HG02938 (cell line): ENCODE measurements at regions not wholly inside any gene's neighbourhood (a gene's known extent, or its start where the extent isn't known, plus 50 kb on each side); places are given as distances from the start of the nearest gene placed in this dataset.
"Not testable (repeated sequence)": the region's sequence is repeated elsewhere in the genome, so short reads cannot be mapped to it uniquely, and the experiment has no call there.

Source experiments
- ATAC-seq: cut with Tn5 transposase; IDR thresholded peaks from one replicate; pipeline ENCODE4 v1.9.1; 2021; ENCODE audit warnings: mild to moderate bottlenecking, moderate library complexity; ENCODE audit not compliant: unreplicated experiment

GRCh38 chr7:68977385-68978055, 620.8 kb upstream of the AUTS2 start:
- no peak for ATAC-seq

DNA sequence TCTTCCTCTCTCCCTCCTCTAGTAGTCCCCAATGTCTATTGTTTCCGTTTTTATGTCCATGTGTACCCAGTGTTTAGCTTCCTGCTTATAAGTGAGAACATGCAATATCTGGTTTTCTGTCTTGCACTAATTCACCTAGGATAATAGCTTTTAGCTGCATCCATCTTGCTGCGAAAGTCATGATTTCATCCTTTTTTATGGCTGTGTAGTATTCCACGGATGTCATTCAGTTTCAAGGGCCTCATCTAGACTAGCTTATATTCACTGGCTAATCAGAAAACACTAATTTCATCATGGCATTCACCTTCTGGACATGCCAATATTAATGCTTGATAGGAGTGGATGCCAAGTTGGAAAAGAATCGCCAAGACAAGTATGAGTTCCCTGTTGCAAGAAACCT, 619.6 kb upstream of the AUTS2 start:
- no peak for ATAC-seq

GRCh38 chr7:68980011-68980410, 618.3 kb upstream of the AUTS2 start:
- ATAC-seq = no peak

DNA sequence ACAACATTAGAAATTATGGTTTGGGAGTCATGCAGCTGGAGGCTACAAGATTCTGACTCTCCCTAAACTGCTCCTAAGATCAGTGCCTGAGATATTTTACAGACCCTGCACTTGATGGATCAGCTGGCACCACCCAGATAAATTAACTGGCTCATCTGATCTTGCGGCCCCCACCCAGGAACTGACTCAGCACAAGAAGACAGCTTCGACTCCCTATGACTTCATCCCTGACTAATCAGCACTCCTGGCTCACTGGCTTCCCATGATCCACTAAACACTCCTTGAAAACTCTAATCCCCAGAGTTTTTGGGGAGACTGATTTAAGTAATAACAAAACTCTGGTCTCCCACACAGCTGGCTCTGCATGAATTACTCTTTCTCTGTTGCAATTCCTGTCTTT, 617.8 kb upstream of the AUTS2 start:
- not testable (repeated sequence) for ATAC-seq

GRCh38 chr7:68984306-68984705, 614.0 kb upstream of the AUTS2 start:
- ATAC-seq = no peak

GRCh38 chr7:68994841-68995240, 603.4 kb upstream of the AUTS2 start:
- no peak for ATAC-seq

- no peak for ATAC-seq
These were observed 600.1 kb upstream of the AUTS2 start for GRCh38 chr7:68998136-68998535.

GRCh38 chr7:69002416-69002815, 595.9 kb upstream of the AUTS2 start:
- ATAC-seq = no peak

- no peak for ATAC-seq
These were observed 586.1 kb upstream of the AUTS2 start for GRCh38 chr7:69012149-69012548.

DNA sequence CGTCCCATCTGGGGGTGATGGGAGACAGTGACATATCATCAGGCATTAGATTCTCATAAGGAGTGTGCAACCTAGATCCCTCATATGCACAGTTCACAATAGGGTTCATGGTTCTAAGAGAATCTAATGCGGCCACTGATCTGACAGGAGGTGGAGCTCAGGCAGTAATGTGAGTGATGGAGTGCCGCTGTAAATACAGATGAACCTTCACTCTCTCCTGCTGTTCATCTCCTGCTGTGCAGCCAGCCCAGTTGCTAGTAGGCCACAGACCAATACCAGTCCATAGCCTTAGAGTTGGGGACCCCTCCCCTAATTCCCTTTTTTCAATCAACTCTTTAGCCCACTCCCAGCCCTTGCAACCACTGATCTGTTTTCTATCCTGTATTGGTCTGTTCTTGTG, 581.1 kb upstream of the AUTS2 start:
- no peak for ATAC-seq

DNA sequence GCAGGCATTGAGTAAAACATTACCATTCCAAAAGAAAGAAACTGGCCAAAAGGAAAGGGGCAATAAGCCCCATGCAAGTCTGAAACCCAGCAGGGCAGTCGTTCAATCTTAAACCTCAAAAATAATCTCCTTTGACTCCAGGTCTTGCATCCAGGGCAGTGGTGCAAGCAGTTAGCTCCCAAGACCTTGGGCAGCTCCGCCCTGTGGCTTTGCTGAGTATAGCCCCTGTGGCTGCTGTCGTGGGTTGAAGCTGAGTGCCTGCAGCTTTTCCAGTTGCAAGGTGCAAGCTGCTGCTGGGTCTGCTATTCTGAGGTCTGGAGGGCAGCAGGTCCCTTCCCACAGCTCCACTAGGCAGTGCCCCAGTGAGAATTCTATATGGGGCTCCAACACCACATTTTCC, 580.1 kb upstream of the AUTS2 start:
- ATAC-seq = no peak

- ATAC-seq = no peak
These were observed 578.8 kb upstream of the AUTS2 start for GRCh38 chr7:69019437-69019836.

- ATAC-seq = no peak
These were observed 577.7 kb upstream of the AUTS2 start for GRCh38 chr7:69020536-69020935.

DNA sequence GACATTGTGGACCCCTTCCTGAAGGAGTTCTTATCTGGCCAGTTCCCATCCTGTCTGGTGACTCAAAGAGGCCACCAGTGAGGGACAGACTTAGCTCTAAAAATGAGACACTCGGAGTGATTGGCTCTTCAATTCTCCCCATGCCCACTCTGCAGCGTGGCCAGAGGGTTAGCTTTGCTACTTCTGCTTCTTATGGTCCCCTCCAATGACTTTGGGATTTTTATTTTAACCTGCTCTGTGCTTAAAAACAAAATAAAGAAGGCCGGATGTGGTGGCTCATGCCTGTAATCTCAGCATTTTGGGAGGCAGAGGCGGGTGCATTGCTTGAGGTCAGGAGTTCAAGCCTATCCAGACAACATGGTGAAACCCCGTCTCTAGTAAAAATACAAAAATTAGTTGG, 573.0 kb upstream of the AUTS2 start:
- no peak for ATAC-seq

GRCh38 chr7:69032848-69033247, 565.4 kb upstream of the AUTS2 start:
- no peak for ATAC-seq

DNA sequence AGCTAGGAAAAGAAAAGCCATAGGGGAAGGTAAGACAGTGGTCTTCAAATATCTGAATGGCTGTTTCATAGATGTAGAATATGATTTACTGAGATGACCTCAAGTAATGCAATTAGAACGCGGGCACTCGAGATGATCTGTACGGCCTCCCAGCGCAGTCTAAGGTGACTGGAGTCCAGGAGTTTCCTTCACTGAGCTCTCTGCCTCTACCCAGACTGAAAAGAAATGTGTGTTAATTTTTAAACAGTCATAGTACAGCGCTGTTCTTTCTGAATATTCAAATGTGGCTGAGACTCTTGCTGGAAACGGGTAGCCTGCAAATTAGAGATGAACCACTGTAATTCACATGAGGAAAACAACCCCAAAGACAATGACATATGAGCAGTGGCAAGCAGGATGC, 562.4 kb upstream of the AUTS2 start:
- ATAC-seq = no peak

DNA sequence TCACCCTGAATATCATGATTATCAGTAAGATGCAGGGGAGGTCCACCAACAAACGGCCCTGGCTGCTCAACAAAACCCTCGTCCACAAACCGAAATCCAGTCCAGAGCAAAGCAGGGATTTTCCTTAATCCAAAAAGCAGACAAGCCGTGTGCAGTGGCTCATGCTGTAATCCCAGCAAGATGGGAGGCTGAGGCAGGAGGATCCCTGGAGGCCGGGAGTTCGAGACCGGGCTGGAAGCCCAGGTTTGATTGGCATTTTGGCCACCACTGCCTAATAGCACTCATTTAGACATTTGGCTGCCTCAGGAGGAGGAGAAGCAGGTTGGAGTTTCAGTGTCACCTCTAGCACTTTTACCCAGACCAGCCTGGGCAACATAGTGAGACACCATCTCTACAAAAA, 562.0 kb upstream of the AUTS2 start:
- no peak for ATAC-seq

- no peak for ATAC-seq
These were observed 559.4 kb upstream of the AUTS2 start for GRCh38 chr7:69038915-69039314.

- ATAC-seq = no peak
These were observed 556.1 kb upstream of the AUTS2 start for GRCh38 chr7:69042138-69042537.

- ATAC-seq = no peak
These were observed 551.0 kb upstream of the AUTS2 start for GRCh38 chr7:69047151-69047754.

GRCh38 chr7:69049326-69049725, 548.9 kb upstream of the AUTS2 start:
- no peak for ATAC-seq

- no peak for ATAC-seq
These were observed 545.8 kb upstream of the AUTS2 start for GRCh38 chr7:69052447-69052846.

DNA sequence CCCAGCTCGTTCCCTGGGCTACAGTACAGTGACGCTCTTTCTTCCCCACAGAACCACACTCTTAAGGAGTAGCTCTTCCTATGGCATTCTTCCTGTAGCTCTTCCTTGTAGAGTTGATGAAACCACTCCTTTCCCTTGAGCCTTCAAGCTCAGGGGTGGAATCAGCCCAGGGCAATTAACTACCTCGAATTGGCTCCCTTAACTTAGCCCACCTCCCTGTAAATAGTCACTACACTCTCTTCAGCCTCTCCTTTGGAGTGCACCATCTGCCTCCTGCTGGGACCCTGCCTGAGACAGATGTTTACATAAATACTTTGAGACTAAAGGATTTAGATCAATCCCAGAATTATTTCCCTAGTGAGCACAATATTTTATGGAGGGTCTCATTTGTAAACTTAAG, 537.8 kb upstream of the AUTS2 start:
- ATAC-seq = no peak
